ENCODE measurements at regions not wholly inside any gene's neighbourhood (a gene's known extent, or its start where the extent isn't known, plus 50 kb on each side); places are given as distances from the start of the nearest gene placed in this dataset.

GRCh38 chr14:86334355-86334754 is 804.4 kb downstream of the FLRT2 start:
- TF ChIP-seq EGR1 (IDR thresholded peaks at IDR 0.05; ENCODE audit: low read depth in 2 of 2) (no peak), CTCF (IDR thresholded peaks at IDR 0.05; ENCODE audit: low read depth, low read length, missing input control) (no peak), ZBTB33 (IDR thresholded peaks at IDR 0.05) (no peak), MAX (IDR thresholded peaks at IDR 0.05) (no peak), GABPA (IDR thresholded peaks at IDR 0.05 in 1 of 2, conservative IDR thresholded peaks at IDR 0.05 in 1 of 2) (no peak), ATF3 (IDR thresholded peaks at IDR 0.05) (no peak), YY1 (IDR thresholded peaks at IDR 0.05) (no peak)
